ENCODE measurements at regions not wholly inside any gene's neighbourhood (a gene's known extent, or its start where the extent isn't known, plus 50 kb on each side); places are given as distances from the start of the nearest gene placed in this dataset.

DNA sequence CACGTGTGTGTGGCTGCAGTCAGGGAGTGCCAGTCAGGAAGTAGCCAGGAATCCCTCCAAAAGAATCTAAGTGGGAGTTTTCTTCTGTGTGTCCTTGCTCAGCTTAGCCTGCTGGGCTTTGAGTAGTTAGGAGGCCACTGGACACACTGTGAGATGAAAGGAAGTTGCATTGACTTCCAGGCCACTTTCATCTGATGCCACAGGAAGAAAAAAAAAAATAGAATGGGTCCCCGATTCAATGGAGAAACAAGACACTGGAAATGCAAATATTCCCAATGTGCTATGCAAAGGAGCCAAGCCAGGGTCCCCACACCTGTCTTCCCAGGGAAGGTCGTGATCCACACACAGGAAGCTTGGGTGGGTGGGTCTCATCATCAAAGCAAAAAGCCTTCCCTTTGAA, 95.6 kb upstream of the E2F8 start:
- TF ChIP-seq CTCF (IDR thresholded peaks at IDR 0.05) (no peak), POLR2AphosphoS5 (IDR thresholded peaks at IDR 0.05) (no peak), POLR2A (IDR thresholded peaks at IDR 0.05) (no peak)

All from breast epithelium (tissue), 3 donors.